BJ (cell line): ENCODE measurements at regions not wholly inside any gene's neighbourhood (a gene's known extent, or its start where the extent isn't known, plus 50 kb on each side); places are given as distances from the start of the nearest gene placed in this dataset.

Source experiments
- CTCF ChIA-PET: fragments of 350-600 bp; formaldehyde crosslinking; extraction: SDS; loops from one replicate; lab custom pipeline; 2021; ENCODE audit warnings: antibody characterized with exemption, inconsistent platforms; lab: Yijun Ruan, JAX
- POLR2A ChIA-PET: fragments of 300-600 bp; sonication (Branson Sonifier 250); formaldehyde crosslinking; extraction: SDS; loops from one replicate; lab custom pipeline; 2021; ENCODE audit warnings: antibody characterized with exemption; lab: Charles Lee
- DNase-seq: peaks from one replicate; pipeline ENCODE4 v3.0.0-alpha.2; 2011; ENCODE audit warnings: low read depth
- H3K27me3 ChIP-seq: 2 replicates; pipeline ENCODE4 v1.6.0; 2011; ENCODE audit warnings: low read length; ENCODE audit not compliant: control insufficient read depth, insufficient read depth
- H3K36me3 ChIP-seq: 2 replicates; pipeline ENCODE4 v1.5.1; 2011; ENCODE audit warnings: low read length; ENCODE audit not compliant: control insufficient read depth, insufficient read depth
- H3K4me3 ChIP-seq: 2 replicates; pipeline ENCODE4 v1.5.1; 2011; ENCODE audit warnings: low read depth, mild to moderate bottlenecking, control low read depth, low read length
- CTCF ChIP-seq: IDR thresholded peaks from 2 replicates; pipeline ENCODE4 v1.5.1; 2011; ENCODE audit warnings: low read depth, mild to moderate bottlenecking, control low read depth, inconsistent platforms, low read length, moderate library complexity; ENCODE audit not compliant: insufficient read depth

- no peak overlapping the region for H3K4me3 ChIP-seq
- CTCF ChIA-PET = no interaction called here
- POLR2A ChIA-PET = no interaction called here
- H3K36me3 ChIP-seq = no peaks in the 10 kb centered on the region
- H3K27me3 ChIP-seq = no peaks in the 10 kb centered on the region
- no peak for DNase-seq
- TF ChIP-seq CTCF = no peak
Measured at GRCh38 chr15:46270481-46271147, 635.8 kb downstream of the SQOR start.

DNA sequence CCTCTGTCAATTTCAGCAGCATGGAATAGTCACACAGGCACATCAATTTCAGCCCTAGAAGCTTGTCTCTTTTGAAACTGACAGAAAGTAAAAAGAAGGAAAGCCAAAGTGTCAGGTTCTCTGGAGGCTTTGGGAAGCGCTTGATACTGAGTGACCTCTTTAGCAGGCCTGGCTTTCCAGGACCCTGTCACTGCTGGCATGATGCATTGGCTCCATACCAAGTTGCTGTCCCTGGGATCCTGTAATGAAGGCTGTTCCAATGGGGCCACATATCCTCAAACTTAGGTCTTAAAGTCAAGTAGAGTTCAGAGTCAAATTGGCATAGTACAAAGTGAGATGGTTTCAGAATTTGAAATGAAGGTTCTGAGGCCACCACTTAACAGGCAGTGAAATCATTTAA is 640.9 kb downstream of the SQOR start:
- CTCF ChIA-PET = no interaction called here
- POLR2A ChIA-PET = no interaction called here
- no peak for TF ChIP-seq CTCF
- no peaks in the 10 kb centered on the region for H3K27me3 ChIP-seq
- no peak overlapping the region for H3K4me3 ChIP-seq
- DNase-seq = no peak
- no peaks in the 10 kb centered on the region for H3K36me3 ChIP-seq

DNA sequence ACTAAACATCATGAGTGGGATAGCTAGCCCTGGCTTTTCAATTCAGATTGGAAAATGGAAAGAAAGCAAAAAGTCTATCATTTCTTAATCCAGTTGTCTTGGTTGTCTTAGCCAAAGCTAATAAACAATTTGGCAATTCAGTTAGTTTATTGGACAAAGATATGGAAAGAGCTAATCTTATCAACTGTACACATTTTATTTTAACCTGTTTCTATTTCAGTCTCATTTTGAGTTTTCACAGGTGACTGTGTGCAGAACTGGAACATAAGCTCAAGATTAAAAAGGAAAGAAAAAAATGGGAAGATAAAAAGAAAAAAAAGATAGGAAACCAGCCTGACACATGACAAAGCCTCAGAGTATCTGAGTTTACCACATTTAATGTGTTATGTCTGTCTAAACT is 642.6 kb downstream of the SQOR start:
- POLR2A ChIA-PET = no interaction called here
- no peak for TF ChIP-seq CTCF
- Histone ChIP-seq H3K27me3 (no peaks in the 10 kb centered on the region), H3K4me3 (no peak overlapping the region), H3K36me3 (no peaks in the 10 kb centered on the region)
- CTCF ChIA-PET = interaction anchor here (0.6 to 2.4 kb wide), 4 partner anchors 8 to 1996 kb away, joined by 3 to 7 read pairs (median 4); no protein-coding TSS in a partner anchor
- DNase-seq = no peak

GRCh38 chr15:46278062-46278461 is 643.2 kb downstream of the SQOR start:
- no peak overlapping the region for H3K4me3 ChIP-seq
- ChIA-PET POLR2A (no interaction called here), CTCF (interaction anchor here (2.4 kb wide), 1 partner anchor 483 kb away, joined by 7 read pairs; no protein-coding TSS in a partner anchor)
- H3K27me3 ChIP-seq = no peaks in the 10 kb centered on the region
- H3K36me3 ChIP-seq = no peaks in the 10 kb centered on the region
- no peak for TF ChIP-seq CTCF
- no peak for DNase-seq

- Histone ChIP-seq H3K27me3 (no peaks in the 10 kb centered on the region), H3K4me3 (no peak overlapping the region), H3K36me3 (no peaks in the 10 kb centered on the region)
- ChIA-PET POLR2A (no interaction called here), CTCF (interaction anchor here (2.4 kb wide), 1 partner anchor 484 kb away, joined by 7 read pairs; no protein-coding TSS in a partner anchor)
- TF ChIP-seq CTCF = no peak
- no peak for DNase-seq
Measured at GRCh38 chr15:46278486-46279090, 643.8 kb downstream of the SQOR start.
